ENCODE measurements at regions not wholly inside any gene's neighbourhood (a gene's known extent, or its start where the extent isn't known, plus 50 kb on each side); places are given as distances from the start of the nearest gene placed in this dataset.

- Histone ChIP-seq H3K27ac (ENCODE audit: low read length) (no peak overlapping the region), H3K9ac (ENCODE audit: low read length) (no peak overlapping the region), H3K4me1 (ENCODE audit: low read length) (no peaks in the 10 kb centered on the region), H3K9me3 (ENCODE audit: insufficient read depth, low read length) (no peaks in the 10 kb centered on the region), H2AFZ (ENCODE audit: low read depth, low read length) (no peak overlapping the region), H4K20me1 (ENCODE audit: insufficient read depth, low read length) (no peaks in the 10 kb centered on the region), H3K36me3 (replicated peaks; ENCODE audit: low read depth, low read length) (no peaks in the 10 kb centered on the region), H3K4me2 (ENCODE audit: low read length) (no peak overlapping the region), H3K4me3 (ENCODE audit: low read length) (no peak overlapping the region), H3K79me2 (ENCODE audit: low read length) (no peaks in the 10 kb centered on the region), H3K27me3 (ENCODE audit: low read depth, low read length) (no peaks in the 10 kb centered on the region)
- TF ChIP-seq CTCF (IDR thresholded peaks at IDR 0.05; ENCODE audit: low read depth, low read length) (no peak), EZH2phosphoT487 (IDR thresholded peaks at IDR 0.05; ENCODE audit: low read depth) (no peak)
Measured at GRCh38 chrY:17166881-17167280, 713.1 kb downstream of the CDY2B start.

- TF ChIP-seq CTCF (IDR thresholded peaks at IDR 0.05; ENCODE audit: low read depth, low read length) = no peak
- no peak for TF ChIP-seq EZH2phosphoT487 (IDR thresholded peaks at IDR 0.05; ENCODE audit: low read depth)
- H3K4me2 ChIP-seq (ENCODE audit: low read length) = no peak overlapping the region
- H3K9me3 ChIP-seq (ENCODE audit: insufficient read depth, low read length) = no peaks in the 10 kb centered on the region
- H3K4me3 ChIP-seq (ENCODE audit: low read length) = no peak overlapping the region
- no peak overlapping the region for H2AFZ ChIP-seq (ENCODE audit: low read depth, low read length)
- no peaks in the 10 kb centered on the region for H4K20me1 ChIP-seq (ENCODE audit: insufficient read depth, low read length)
- H3K36me3 ChIP-seq (replicated peaks; ENCODE audit: low read depth, low read length) = no peaks in the 10 kb centered on the region
- H3K79me2 ChIP-seq (ENCODE audit: low read length) = no peaks in the 10 kb centered on the region
- H3K4me1 ChIP-seq (ENCODE audit: low read length) = no peaks in the 10 kb centered on the region
- no peak overlapping the region for H3K27ac ChIP-seq (ENCODE audit: low read length)
- H3K27me3 ChIP-seq (ENCODE audit: low read depth, low read length) = no peaks in the 10 kb centered on the region
- no peak overlapping the region for H3K9ac ChIP-seq (ENCODE audit: low read length)
Measured at GRCh38 chrY:17122166-17122565, 757.9 kb downstream of the CDY2B start.

GRCh38 chrY:17085303-17085702 is 794.7 kb downstream of the CDY2B start:
- Histone ChIP-seq H3K4me3 (ENCODE audit: low read length) (no peak overlapping the region), H3K9me3 (ENCODE audit: insufficient read depth, low read length) (peaks cover 43% of the 10 kb centered on the region), H3K27me3 (ENCODE audit: low read depth, low read length) (no peaks in the 10 kb centered on the region), H3K27ac (ENCODE audit: low read length) (peak overlapping the region; percentile 85), H3K4me2 (ENCODE audit: low read length) (no peak overlapping the region), H3K36me3 (replicated peaks; ENCODE audit: low read depth, low read length) (peaks cover 25% of the 10 kb centered on the region), H3K9ac (ENCODE audit: low read length) (no peak overlapping the region), H2AFZ (ENCODE audit: low read depth, low read length) (no peak overlapping the region), H4K20me1 (ENCODE audit: insufficient read depth, low read length) (no peaks in the 10 kb centered on the region), H3K79me2 (ENCODE audit: low read length) (no peaks in the 10 kb centered on the region), H3K4me1 (ENCODE audit: low read length) (no peaks in the 10 kb centered on the region; the same call in 1 of the 2 replicates)
- no peak for TF ChIP-seq CTCF (IDR thresholded peaks at IDR 0.05; ENCODE audit: low read depth, low read length)
- no peak for TF ChIP-seq EZH2phosphoT487 (IDR thresholded peaks at IDR 0.05; ENCODE audit: low read depth)

GRCh38 chrY:17079887-17080286 is 800.1 kb downstream of the CDY2B start:
- Histone ChIP-seq H2AFZ (ENCODE audit: low read depth, low read length) (no peak overlapping the region), H3K27ac (ENCODE audit: low read length) (peak overlapping the region; percentile 83), H3K9ac (ENCODE audit: low read length) (no peak overlapping the region), H3K27me3 (ENCODE audit: low read depth, low read length) (no peaks in the 10 kb centered on the region), H3K4me1 (ENCODE audit: low read length) (peaks cover 3% of the 10 kb centered on the region), H3K4me3 (ENCODE audit: low read length) (no peak overlapping the region), H3K36me3 (replicated peaks; ENCODE audit: low read depth, low read length) (peaks cover 27% of the 10 kb centered on the region), H3K9me3 (ENCODE audit: insufficient read depth, low read length) (peaks cover 54% of the 10 kb centered on the region), H3K79me2 (ENCODE audit: low read length) (no peaks in the 10 kb centered on the region), H4K20me1 (ENCODE audit: insufficient read depth, low read length) (no peaks in the 10 kb centered on the region), H3K4me2 (ENCODE audit: low read length) (no peak overlapping the region)
- no peak for TF ChIP-seq EZH2phosphoT487 (IDR thresholded peaks at IDR 0.05; ENCODE audit: low read depth)
- no peak for TF ChIP-seq CTCF (IDR thresholded peaks at IDR 0.05; ENCODE audit: low read depth, low read length)

Measured in OCI-LY3 (cell line).